Transverse colon (tissue), 4 donors: ENCODE measurements at regions not wholly inside any gene's neighbourhood (a gene's known extent, or its start where the extent isn't known, plus 50 kb on each side); places are given as distances from the start of the nearest gene placed in this dataset.

ENCODE experiments used
- DNase-seq: peaks from one replicate; pipeline ENCODE4 v3.0.0-alpha.2; 2019
- H3K27ac ChIP-seq, 4 donors: fragments of 200-600 bp; sonication (generic); 2 replicates each; pipeline ENCODE4 v1.5.1; 2016 to 2018; ENCODE audit warnings: inconsistent platforms in 4 of 4
- H3K27me3 ChIP-seq: fragments of 200-600 bp; sonication (generic); 2 replicates; pipeline ENCODE4 v1.5.1; 2017; ENCODE audit warnings: inconsistent platforms
- H3K36me3 ChIP-seq, 4 donors: fragments of 200-600 bp; sonication (generic); 2 replicates each; pipeline ENCODE4 v1.5.1; 2017 to 2019; ENCODE audit warnings: inconsistent platforms in 4 of 4
- H3K4me1 ChIP-seq, 4 donors: fragments of 200-600 bp; sonication (generic); 2 replicates each; pipeline ENCODE4 v1.5.1; 2017 to 2020; ENCODE audit warnings: inconsistent platforms in 4 of 4
- H3K4me3 ChIP-seq, 4 donors: fragments of 200-600 bp; sonication (generic); 1 replicate in 1 of 4; 2 replicates in 3 of 4; pipeline versions ENCODE4 v1.5.1 to v1.6.1; 2017 to 2019; ENCODE audit warnings: inconsistent platforms in 4 of 4
- H3K9me3 ChIP-seq, 2 donors: fragments of 200-600 bp; sonication (generic); 2 replicates each; pipeline ENCODE4 v1.5.1; 2017 to 2019; ENCODE audit warnings: inconsistent platforms in 2 of 2
- EP300 ChIP-seq: sonication (generic); formaldehyde crosslinking; IDR thresholded peaks from one replicate; pipeline ENCODE4 v1.6.1; 2017; ENCODE audit warnings: antibody characterized with exemption, low read depth
- POLR2A ChIP-seq: fragments of 450-650 bp; IDR thresholded peaks from one replicate; pipeline ENCODE4 v1.6.1; 2016; ENCODE audit warnings: antibody characterized with exemption, mild to moderate bottlenecking, moderate library complexity
- POLR2AphosphoS5 ChIP-seq, 3 donors: sonication (generic); formaldehyde crosslinking; IDR thresholded peaks; one replicate each; pipeline ENCODE4 v1.6.1; 2016; ENCODE audit warnings: antibody characterized with exemption in 3 of 3
- WGBS, 2 donors: methylation state at CpG; one replicate each; pipeline ENCODE4 v1.1.5; 2018; ENCODE audit warnings: low coverage in 1 of 2; 5-methylcytosine and 5-hydroxymethylcytosine counted together
- in situ Hi-C, 4 donors: fragments of 200-750 bp; cut with MboI; loops; one replicate each; pipeline versions ENCODE4 v1.15.0 to v1.15.1; 2017; ENCODE audit warnings: low sequenced_read_pairs in 3 of 4, low pct_ligation_motif_present in 1 of 4, low pct_unique_long_range_greater_than_20kb in 1 of 4
- intact Hi-C: fragments of 100-400 bp; cut with DNase I; formaldehyde crosslinking; loops from one replicate; pipeline ENCODE4 v1.15.1; 2023; ENCODE audit warnings: low total_unique reads
- TF ChIP-seq, protein P1 (sequence below), 5 experiments: fragments of 200-600 bp in 3 of 5; fragments of 450-650 bp in 2 of 5; sonication (generic) in 3 of 5; IDR thresholded peaks; 1 replicate in 2 of 5; 2 replicates in 3 of 5; pipeline ENCODE4 v1.5.1; 2016 to 2017; ENCODE audit warnings: antibody characterized with exemption in 5 of 5, inconsistent platforms in 3 of 5, mild to moderate bottlenecking in 2 of 5, moderate library complexity in 1 of 5

DNA sequence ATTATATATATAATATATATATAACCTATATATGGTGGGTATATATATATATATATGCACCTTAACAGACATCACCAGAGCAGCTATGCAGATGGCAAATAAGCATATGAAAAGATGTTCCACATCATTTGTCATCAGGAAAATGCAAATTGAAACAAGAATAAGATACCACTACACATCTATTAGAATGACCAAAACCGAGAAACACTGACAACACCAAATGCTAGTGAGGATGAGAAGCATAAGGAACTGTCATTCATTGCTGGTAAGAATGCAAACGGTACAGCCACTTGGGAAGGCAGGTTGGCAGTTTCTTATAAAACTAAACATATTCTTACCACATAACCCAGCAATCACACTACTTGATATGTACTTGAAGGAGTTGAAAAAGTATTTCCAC, 219.8 kb upstream of the PRMT6 start:
- WGBS, 2 donors = 53 to 56% methylated on average over 2 of the region's 2 CpGs
- Histone ChIP-seq H3K36me3 (no peaks in the 10 kb centered on the region), H3K9me3 (no peaks in the 10 kb centered on the region), H3K27me3 (no peaks in the 10 kb centered on the region), H3K4me1 (no peaks in the 10 kb centered on the region), H3K4me3 (no peak overlapping the region), H3K27ac (no peak overlapping the region)
- in situ Hi-C loops (no loop called here), intact Hi-C loops (no loop called here)
- no peak for DNase-seq
- TF ChIP-seq, protein P1, sequence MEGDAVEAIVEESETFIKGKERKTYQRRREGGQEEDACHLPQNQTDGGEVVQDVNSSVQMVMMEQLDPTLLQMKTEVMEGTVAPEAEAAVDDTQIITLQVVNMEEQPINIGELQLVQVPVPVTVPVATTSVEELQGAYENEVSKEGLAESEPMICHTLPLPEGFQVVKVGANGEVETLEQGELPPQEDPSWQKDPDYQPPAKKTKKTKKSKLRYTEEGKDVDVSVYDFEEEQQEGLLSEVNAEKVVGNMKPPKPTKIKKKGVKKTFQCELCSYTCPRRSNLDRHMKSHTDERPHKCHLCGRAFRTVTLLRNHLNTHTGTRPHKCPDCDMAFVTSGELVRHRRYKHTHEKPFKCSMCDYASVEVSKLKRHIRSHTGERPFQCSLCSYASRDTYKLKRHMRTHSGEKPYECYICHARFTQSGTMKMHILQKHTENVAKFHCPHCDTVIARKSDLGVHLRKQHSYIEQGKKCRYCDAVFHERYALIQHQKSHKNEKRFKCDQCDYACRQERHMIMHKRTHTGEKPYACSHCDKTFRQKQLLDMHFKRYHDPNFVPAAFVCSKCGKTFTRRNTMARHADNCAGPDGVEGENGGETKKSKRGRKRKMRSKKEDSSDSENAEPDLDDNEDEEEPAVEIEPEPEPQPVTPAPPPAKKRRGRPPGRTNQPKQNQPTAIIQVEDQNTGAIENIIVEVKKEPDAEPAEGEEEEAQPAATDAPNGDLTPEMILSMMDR (IDR thresholded peaks at IDR 0.05) = no peak

DNA sequence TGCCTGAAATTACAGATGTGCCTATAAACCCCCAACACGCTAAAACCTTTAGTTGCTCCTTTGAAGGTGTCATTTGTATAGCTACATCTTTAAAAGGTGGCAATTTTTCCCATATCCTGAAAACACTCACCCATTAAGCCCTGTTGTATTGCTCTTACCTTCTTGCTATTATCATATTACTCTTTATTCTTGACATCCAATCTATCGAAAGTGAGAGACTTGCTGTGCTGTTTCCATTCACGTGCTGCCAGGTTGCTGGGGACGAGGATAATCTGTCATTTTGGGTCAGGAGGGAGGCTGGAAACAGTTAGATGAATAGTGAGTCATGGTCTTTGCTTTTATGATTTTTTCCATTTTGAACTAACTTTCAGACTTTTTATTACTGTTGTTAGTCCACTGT, 213.0 kb upstream of the PRMT6 start:
- H3K27ac ChIP-seq = no peak overlapping the region
- H3K4me1 ChIP-seq = no peaks in the 10 kb centered on the region
- H3K9me3 ChIP-seq = no peaks in the 10 kb centered on the region
- WGBS, 2 donors = 43 to 54% methylated on average over 3 to 4 of the region's 4 CpGs
- TF ChIP-seq POLR2AphosphoS5 (IDR thresholded peaks at IDR 0.05) = no peak
- TF ChIP-seq EP300 = no peak
- TF ChIP-seq, protein P1 (IDR thresholded peaks at IDR 0.05) = no peak
- no peak for TF ChIP-seq POLR2A
- no peak overlapping the region for H3K4me3 ChIP-seq
- intact Hi-C loops = no loop called here
- no peak for DNase-seq
- in situ Hi-C loops = no loop called here
- no peaks in the 10 kb centered on the region for H3K36me3 ChIP-seq
- no peaks in the 10 kb centered on the region for H3K27me3 ChIP-seq

DNA sequence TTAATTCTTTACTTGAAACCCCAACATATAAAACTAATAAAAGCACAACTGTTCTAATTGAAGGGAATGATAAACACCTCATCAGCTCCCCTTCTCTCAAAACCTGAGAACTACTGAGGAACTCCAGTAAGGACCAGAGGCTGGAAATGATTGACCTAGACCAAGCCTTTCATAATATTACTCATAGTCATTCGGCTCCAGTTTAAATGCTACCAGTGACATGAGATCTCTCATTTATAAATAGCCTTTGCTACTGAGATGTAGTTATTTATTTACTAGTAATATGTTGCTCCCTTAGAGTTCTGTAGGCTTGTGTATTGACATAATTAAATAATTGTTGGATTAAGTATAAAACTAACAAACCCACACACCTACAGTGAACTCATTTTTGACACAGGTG, 209.8 kb upstream of the PRMT6 start:
- intact Hi-C loops = no loop called here
- no peak for DNase-seq
- no peaks in the 10 kb centered on the region for H3K27me3 ChIP-seq
- no peak for TF ChIP-seq EP300
- TF ChIP-seq, protein P1 (IDR thresholded peaks at IDR 0.05) = no peak
- no peak for TF ChIP-seq POLR2AphosphoS5 (IDR thresholded peaks at IDR 0.05)
- TF ChIP-seq POLR2A = no peak
- WGBS, 2 donors = 77 to 79% methylated on average over 1 of the region's 1 CpG
- in situ Hi-C loops = no loop called here
- no peak overlapping the region for H3K27ac ChIP-seq
- no peak overlapping the region for H3K4me3 ChIP-seq
- no peaks in the 10 kb centered on the region for H3K4me1 ChIP-seq
- no peaks in the 10 kb centered on the region for H3K9me3 ChIP-seq
- H3K36me3 ChIP-seq = no peaks in the 10 kb centered on the region

DNA sequence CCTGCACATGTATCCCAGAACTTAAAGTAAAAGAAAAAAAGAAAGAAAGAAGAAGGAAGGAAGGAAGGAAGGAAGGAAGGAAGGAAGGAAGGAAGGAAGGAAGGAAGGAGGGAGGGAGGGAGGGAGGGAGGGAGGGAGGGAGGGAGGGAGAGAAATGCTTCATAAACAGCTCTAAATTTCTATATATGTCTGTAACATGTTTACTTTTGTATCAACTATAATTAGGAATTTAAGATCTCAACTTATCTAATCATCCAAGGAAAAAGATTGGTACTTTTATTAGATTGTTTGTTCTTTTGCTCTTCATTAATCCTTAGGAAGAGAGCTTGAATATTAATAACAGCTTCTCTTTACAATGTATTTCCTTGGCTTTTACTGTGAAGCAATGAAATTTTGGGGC, 195.4 kb upstream of the PRMT6 start:
- DNase-seq = no peak
- Histone ChIP-seq H3K36me3 (no peaks in the 10 kb centered on the region), H3K9me3 (no peaks in the 10 kb centered on the region), H3K27ac (no peak overlapping the region), H3K4me1 (no peaks in the 10 kb centered on the region), H3K27me3 (no peaks in the 10 kb centered on the region), H3K4me3 (no peak overlapping the region)
- in situ Hi-C loops = no loop called here
- TF ChIP-seq POLR2A (no peak), EP300 (no peak), POLR2AphosphoS5 (IDR thresholded peaks at IDR 0.05) (no peak)
- TF ChIP-seq, protein P1 (IDR thresholded peaks at IDR 0.05) = no peak
- intact Hi-C loops = no loop called here
